ENCODE measurements at regions not wholly inside any gene's neighbourhood (a gene's known extent, or its start where the extent isn't known, plus 50 kb on each side); places are given as distances from the start of the nearest gene placed in this dataset.

- TF ChIP-seq, protein P1, sequence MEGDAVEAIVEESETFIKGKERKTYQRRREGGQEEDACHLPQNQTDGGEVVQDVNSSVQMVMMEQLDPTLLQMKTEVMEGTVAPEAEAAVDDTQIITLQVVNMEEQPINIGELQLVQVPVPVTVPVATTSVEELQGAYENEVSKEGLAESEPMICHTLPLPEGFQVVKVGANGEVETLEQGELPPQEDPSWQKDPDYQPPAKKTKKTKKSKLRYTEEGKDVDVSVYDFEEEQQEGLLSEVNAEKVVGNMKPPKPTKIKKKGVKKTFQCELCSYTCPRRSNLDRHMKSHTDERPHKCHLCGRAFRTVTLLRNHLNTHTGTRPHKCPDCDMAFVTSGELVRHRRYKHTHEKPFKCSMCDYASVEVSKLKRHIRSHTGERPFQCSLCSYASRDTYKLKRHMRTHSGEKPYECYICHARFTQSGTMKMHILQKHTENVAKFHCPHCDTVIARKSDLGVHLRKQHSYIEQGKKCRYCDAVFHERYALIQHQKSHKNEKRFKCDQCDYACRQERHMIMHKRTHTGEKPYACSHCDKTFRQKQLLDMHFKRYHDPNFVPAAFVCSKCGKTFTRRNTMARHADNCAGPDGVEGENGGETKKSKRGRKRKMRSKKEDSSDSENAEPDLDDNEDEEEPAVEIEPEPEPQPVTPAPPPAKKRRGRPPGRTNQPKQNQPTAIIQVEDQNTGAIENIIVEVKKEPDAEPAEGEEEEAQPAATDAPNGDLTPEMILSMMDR (IDR thresholded peaks at IDR 0.05): no peak
- TF ChIP-seq PREB (CRISPR knock-in tag; IDR thresholded peaks at IDR 0.05; ENCODE audit: borderline replicate concordance) (no peak), CREB1 (CRISPR knock-in tag; IDR thresholded peaks at IDR 0.05) (no peak), ELF4 (CRISPR knock-in tag; IDR thresholded peaks at IDR 0.05; ENCODE audit: low read depth) (no peak), GRHL2 (CRISPR knock-in tag; IDR thresholded peaks at IDR 0.05; ENCODE audit: insufficient replicate concordance, severe bottlenecking) (no peak)
- TF ChIP-seq, protein P2, sequence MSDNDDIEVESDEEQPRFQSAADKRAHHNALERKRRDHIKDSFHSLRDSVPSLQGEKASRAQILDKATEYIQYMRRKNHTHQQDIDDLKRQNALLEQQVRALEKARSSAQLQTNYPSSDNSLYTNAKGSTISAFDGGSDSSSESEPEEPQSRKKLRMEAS (CRISPR knock-in tag; IDR thresholded peaks at IDR 0.05): no peak
These were observed 450.8 kb downstream of the OCA2 start for GRCh38 chr15:27648359-27648758.

Data from WTC11 (cell line).